Right atrium auricular region (tissue), 2 donors: ENCODE measurements at regions not wholly inside any gene's neighbourhood (a gene's known extent, or its start where the extent isn't known, plus 50 kb on each side); places are given as distances from the start of the nearest gene placed in this dataset.

Source experiments
- DNase-seq: peaks from one replicate; pipeline ENCODE4 v3.0.0-alpha.2; 2019; ENCODE audit warnings: low spot score
- H3K27ac ChIP-seq, 2 donors: fragments of 200-600 bp; sonication (generic); 1 replicate in 1 of 2; 2 replicates in 1 of 2; pipeline ENCODE4 v1.5.1; 2016 to 2019
- H3K27me3 ChIP-seq, 2 donors: fragments of 200-600 bp; sonication (generic); one replicate each; pipeline versions ENCODE4 v1.5.1 to v1.6.0; 2017 to 2019
- H3K36me3 ChIP-seq: fragments of 200-600 bp; sonication (generic); one replicate; pipeline ENCODE4 v1.5.1; 2016
- H3K4me1 ChIP-seq, 2 donors: fragments of 200-600 bp; sonication (generic); one replicate each; pipeline versions ENCODE4 v1.5.1 to v1.6.0; 2017 to 2019
- H3K4me3 ChIP-seq, 2 donors: fragments of 200-600 bp; sonication (generic); 1 replicate in 1 of 2; 2 replicates in 1 of 2; pipeline ENCODE4 v1.5.1; 2017 to 2019; ENCODE audit warnings: mild to moderate bottlenecking in 1 of 2, moderate library complexity in 1 of 2
- H3K9me3 ChIP-seq, 2 donors: fragments of 200-600 bp; sonication (generic); one replicate each; pipeline ENCODE4 v1.5.1; 2019
- TF ChIP-seq, protein P1 (sequence below), 2 donors: fragments of 200-600 bp; sonication (generic); IDR thresholded peaks; one replicate each; pipeline ENCODE4 v1.5.1; 2019; ENCODE audit warnings: antibody characterized with exemption in 2 of 2

DNA sequence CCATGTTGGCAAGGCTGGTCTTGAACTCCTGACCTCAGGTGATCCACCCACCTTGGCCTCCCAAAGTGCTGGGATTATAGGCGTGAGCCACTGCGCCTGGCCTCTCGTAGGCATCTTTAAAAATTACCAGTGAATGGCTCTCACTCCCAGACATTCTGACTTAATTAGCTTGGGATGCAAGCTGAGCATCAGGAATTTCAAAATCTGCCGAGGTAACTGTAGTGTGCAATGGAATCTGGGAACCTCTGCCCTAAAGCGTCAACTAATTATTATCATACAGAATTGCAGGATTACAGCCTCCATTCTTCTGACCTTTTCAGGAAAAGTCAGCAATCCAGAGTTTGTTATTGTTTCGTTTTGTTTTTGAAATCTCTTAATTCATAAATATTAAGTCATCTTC, 213.4 kb upstream of the DMAC1 start:
- no peaks in the 10 kb centered on the region for H3K27me3 ChIP-seq
- TF ChIP-seq, protein P1, sequence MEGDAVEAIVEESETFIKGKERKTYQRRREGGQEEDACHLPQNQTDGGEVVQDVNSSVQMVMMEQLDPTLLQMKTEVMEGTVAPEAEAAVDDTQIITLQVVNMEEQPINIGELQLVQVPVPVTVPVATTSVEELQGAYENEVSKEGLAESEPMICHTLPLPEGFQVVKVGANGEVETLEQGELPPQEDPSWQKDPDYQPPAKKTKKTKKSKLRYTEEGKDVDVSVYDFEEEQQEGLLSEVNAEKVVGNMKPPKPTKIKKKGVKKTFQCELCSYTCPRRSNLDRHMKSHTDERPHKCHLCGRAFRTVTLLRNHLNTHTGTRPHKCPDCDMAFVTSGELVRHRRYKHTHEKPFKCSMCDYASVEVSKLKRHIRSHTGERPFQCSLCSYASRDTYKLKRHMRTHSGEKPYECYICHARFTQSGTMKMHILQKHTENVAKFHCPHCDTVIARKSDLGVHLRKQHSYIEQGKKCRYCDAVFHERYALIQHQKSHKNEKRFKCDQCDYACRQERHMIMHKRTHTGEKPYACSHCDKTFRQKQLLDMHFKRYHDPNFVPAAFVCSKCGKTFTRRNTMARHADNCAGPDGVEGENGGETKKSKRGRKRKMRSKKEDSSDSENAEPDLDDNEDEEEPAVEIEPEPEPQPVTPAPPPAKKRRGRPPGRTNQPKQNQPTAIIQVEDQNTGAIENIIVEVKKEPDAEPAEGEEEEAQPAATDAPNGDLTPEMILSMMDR (IDR thresholded peaks at IDR 0.05), result no peak
- no peak overlapping the region for H3K27ac ChIP-seq
- H3K4me1 ChIP-seq, result no peaks in the 10 kb centered on the region
- DNase-seq, result no peak
- H3K9me3 ChIP-seq, result peaks cover 0 to 4% of the 10 kb centered on the region in 2 donors
- H3K36me3 ChIP-seq, result no peaks in the 10 kb centered on the region
- no peak overlapping the region for H3K4me3 ChIP-seq

GRCh38 chr9:8011974-8012373, 212.4 kb upstream of the DMAC1 start:
- Histone ChIP-seq H3K9me3 (peaks cover 0 to 4% of the 10 kb centered on the region in 2 donors), H3K27me3 (no peaks in the 10 kb centered on the region), H3K4me3 (no peak overlapping the region), H3K4me1 (no peaks in the 10 kb centered on the region), H3K36me3 (no peaks in the 10 kb centered on the region), H3K27ac (no peak overlapping the region)
- TF ChIP-seq, protein P1 (IDR thresholded peaks at IDR 0.05), result no peak
- DNase-seq, result no peak

- H3K4me3 ChIP-seq, result no peak overlapping the region
- no peaks in the 10 kb centered on the region for H3K27me3 ChIP-seq
- no peaks in the 10 kb centered on the region for H3K4me1 ChIP-seq
- no peak for DNase-seq
- H3K36me3 ChIP-seq, result no peaks in the 10 kb centered on the region
- no peaks in the 10 kb centered on the region for H3K9me3 ChIP-seq
- TF ChIP-seq, protein P1 (IDR thresholded peaks at IDR 0.05), result no peak
- no peak overlapping the region for H3K27ac ChIP-seq
These were observed 197.0 kb upstream of the DMAC1 start for GRCh38 chr9:7996558-7996957.

DNA sequence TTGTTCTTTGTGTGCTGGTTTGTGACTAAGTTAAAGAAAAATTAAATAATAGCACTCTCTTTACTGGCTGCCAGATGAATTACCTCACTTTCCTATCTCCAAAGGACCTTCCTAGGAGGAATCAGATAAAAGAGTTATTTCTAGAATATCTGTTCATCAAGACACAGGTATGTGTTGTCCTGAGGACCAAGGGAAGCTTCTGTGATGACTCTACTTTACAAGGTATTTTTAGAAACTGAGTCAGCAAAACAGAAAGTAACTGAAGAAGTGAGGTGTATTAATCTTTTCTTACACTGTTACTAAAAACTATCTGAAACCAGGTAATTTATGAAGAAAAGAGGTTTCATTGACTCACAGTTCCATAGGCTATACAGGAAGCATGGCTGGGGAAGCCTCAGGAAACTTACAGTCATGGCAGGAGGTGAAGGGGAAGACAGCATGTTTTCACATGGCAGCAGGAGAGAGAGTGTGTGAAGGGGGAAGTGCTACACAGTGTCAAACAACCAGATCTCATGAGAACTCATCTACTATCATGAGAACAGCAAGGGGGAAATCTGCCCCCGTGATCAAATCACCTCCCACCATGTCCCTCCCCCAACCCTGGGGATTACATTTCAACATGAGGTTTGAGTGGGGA, 189.2 kb upstream of the DMAC1 start:
- Histone ChIP-seq H3K27ac (no peak overlapping the region), H3K4me3 (no peak overlapping the region), H3K36me3 (no peaks in the 10 kb centered on the region), H3K9me3 (no peaks in the 10 kb centered on the region), H3K4me1 (no peaks in the 10 kb centered on the region), H3K27me3 (no peaks in the 10 kb centered on the region)
- TF ChIP-seq, protein P1 (IDR thresholded peaks at IDR 0.05), result no peak
- no peak for DNase-seq

DNA sequence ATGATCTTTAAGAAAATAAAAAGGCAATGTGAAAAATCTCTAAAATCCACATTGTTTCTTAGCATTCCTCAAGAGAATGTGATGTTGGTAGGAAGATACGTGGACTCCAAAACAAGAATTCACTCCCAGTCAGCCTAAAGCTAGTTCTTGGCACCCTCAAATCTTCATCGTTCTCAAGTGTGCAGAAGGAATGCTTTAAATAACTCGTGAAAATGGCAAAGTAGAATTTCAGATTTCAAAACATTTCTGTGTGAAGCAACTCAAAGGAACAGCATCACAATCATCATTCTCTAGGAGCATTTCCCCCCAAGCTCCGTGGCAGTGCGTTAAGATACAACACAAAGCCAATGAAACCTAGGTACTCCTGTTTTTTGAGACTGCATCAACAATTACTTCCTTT, 185.1 kb upstream of the DMAC1 start:
- no peak overlapping the region for H3K4me3 ChIP-seq
- no peaks in the 10 kb centered on the region for H3K4me1 ChIP-seq
- no peak overlapping the region for H3K27ac ChIP-seq
- TF ChIP-seq, protein P1 (IDR thresholded peaks at IDR 0.05), result no peak
- no peaks in the 10 kb centered on the region for H3K27me3 ChIP-seq
- no peaks in the 10 kb centered on the region for H3K9me3 ChIP-seq
- H3K36me3 ChIP-seq, result no peaks in the 10 kb centered on the region
- no peak for DNase-seq

DNA sequence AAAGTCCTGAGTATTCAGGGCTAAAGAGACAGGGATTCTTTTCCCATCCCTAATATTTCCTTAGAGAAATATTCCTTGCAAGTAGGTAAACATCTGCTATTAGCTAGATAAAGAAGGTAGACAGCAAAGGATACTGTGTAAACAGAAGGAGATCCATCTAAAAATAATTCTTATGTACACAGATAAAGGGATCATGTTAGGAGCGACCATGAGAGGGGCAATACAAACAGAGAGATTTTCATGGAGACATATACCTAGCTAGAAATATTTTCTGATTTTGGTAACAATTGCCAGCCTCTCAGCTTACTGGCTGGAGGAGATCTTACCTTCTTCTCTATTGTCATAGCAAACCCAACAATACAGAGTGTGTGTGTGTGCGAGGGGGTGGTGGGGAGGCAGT, 184.6 kb upstream of the DMAC1 start:
- H3K4me3 ChIP-seq, result no peak overlapping the region
- no peaks in the 10 kb centered on the region for H3K9me3 ChIP-seq
- H3K4me1 ChIP-seq, result no peaks in the 10 kb centered on the region
- TF ChIP-seq, protein P1 (IDR thresholded peaks at IDR 0.05), result no peak
- no peak for DNase-seq
- H3K27ac ChIP-seq, result no peak overlapping the region
- H3K36me3 ChIP-seq, result no peaks in the 10 kb centered on the region
- H3K27me3 ChIP-seq, result no peaks in the 10 kb centered on the region
